HG03196 (cell line): ENCODE measurements at regions not wholly inside any gene's neighbourhood (a gene's known extent, or its start where the extent isn't known, plus 50 kb on each side); places are given as distances from the start of the nearest gene placed in this dataset.
"Not testable (repeated sequence)": the region's sequence is repeated elsewhere in the genome, so short reads cannot be mapped to it uniquely, and the experiment has no call there.

ENCODE experiments used
- ATAC-seq: cut with Tn5 transposase; IDR thresholded peaks from one replicate; pipeline ENCODE4 v1.9.1; 2021; ENCODE audit not compliant: unreplicated experiment

GRCh38 chr6:11851387-11851786 lies 72.8 kb upstream of the ADTRP start:
- ATAC-seq, result no peak

- ATAC-seq, result no peak
These were observed 70.5 kb upstream of the ADTRP start for GRCh38 chr6:11848852-11849731.

- no peak for ATAC-seq
These were observed 69.7 kb upstream of the ADTRP start for GRCh38 chr6:11848346-11848651.

- ATAC-seq, result no peak
These were observed 69.1 kb upstream of the ADTRP start for GRCh38 chr6:11847515-11848345.

- not testable (repeated sequence) for ATAC-seq
These were observed 68.5 kb upstream of the ADTRP start for GRCh38 chr6:11847068-11847467.

GRCh38 chr6:11845664-11846577 lies 67.3 kb upstream of the ADTRP start:
- ATAC-seq, result no peak

- ATAC-seq, result not testable (repeated sequence)
These were observed 64.2 kb upstream of the ADTRP start for GRCh38 chr6:11842795-11843194.

GRCh38 chr6:11835065-11835464 lies 56.5 kb upstream of the ADTRP start:
- ATAC-seq, result no peak

- peak; percentile 77 for ATAC-seq
These were observed 55.3 kb upstream of the ADTRP start for GRCh38 chr6:11833626-11834592.

GRCh38 chr6:11831653-11832052 lies 53.0 kb upstream of the ADTRP start:
- ATAC-seq, result no peak

GRCh38 chr6:11830520-11830919 lies 51.9 kb upstream of the ADTRP start:
- ATAC-seq, result no peak

GRCh38 chr6:11830105-11830504 lies 51.5 kb upstream of the ADTRP start:
- ATAC-seq, result no peak

GRCh38 chr6:11828262-11828870 lies 49.8 kb upstream of the ADTRP start:
- ATAC-seq, result no peak
